HepG2 (cell line): ENCODE measurements at regions not wholly inside any gene's neighbourhood (a gene's known extent, or its start where the extent isn't known, plus 50 kb on each side); places are given as distances from the start of the nearest gene placed in this dataset.
A peak's percentile ranks its signal among the peaks of the same experiment; 100 is the strongest.

Experiments used
- ATAC-seq: fragments of 200-7000 bp; cut with Tn5 transposase; 3 replicates; pipeline ENCODE4 v1.9.1; 2020; ENCODE audit warnings: mild to moderate bottlenecking, moderate library complexity
- BruUV-seq: library from RNA; stranded (reverse); fragments of 400-500 nt; replicated peaks from 2 replicates; lab custom pipeline; 2021; lab: Mats Ljungman, UMichigan
- CTCF ChIA-PET: fragments of 300-600 bp; formaldehyde crosslinking; extraction: SDS; loops from one replicate; lab custom pipeline; 2021; ENCODE audit warnings: low total read pairs, inconsistent platforms, low intra/inter-chr PET ratio; lab: Yijun Ruan, JAX
- POLR2A ChIA-PET: fragments of 350-600 bp; sonication (Branson Sonifier 250); formaldehyde crosslinking; loops from one replicate; lab custom pipeline; 2020; ENCODE audit warnings: antibody characterized with exemption, inconsistent platforms; lab: Yijun Ruan, JAX
- DNase-seq: peaks from one replicate; pipeline ENCODE4 v3.0.0-alpha.2; 2015; ENCODE audit warnings: low spot score
- FAIRE-seq: peaks from 3 replicates; lab custom pipeline; 2011; peaks lifted over from hg19 to GRCh38; lab: Jason Lieb, UNC
- H2AFZ ChIP-seq: one replicate; pipeline ENCODE4 v1.6.1; 2011; ENCODE audit warnings: low read length, inconsistent platforms
- H3K27ac ChIP-seq: fragments of 300-600 bp; 3 replicates; pipeline ENCODE4 v1.8.0; 2011; ENCODE audit warnings: mixed run types, mild to moderate bottlenecking, mixed read lengths, low read length, inconsistent platforms; ENCODE audit not compliant: insufficient read depth; ENCODE audit errors: extremely low read length
- H3K27me3 ChIP-seq, 2 experiments: fragments of 200-600 bp in 1 of 2; 2 replicates in 1 of 2; 3 replicates in 1 of 2; pipeline versions ENCODE4 v1.6.0 to v1.8.0; 2011; ENCODE audit warnings: low read length in 2 of 2, mild to moderate bottlenecking in 2 of 2, moderate library complexity in 2 of 2, inconsistent platforms in 1 of 2; ENCODE audit not compliant: insufficient read depth in 2 of 2, control insufficient read depth in 1 of 2
- H3K36me3 ChIP-seq, 2 experiments: fragments of 200-600 bp in 1 of 2; replicated peaks in 1 of 2; 2 replicates in 1 of 2; 3 replicates in 1 of 2; pipeline versions ENCODE4 v1.5.1 to v1.8.0; 2011; ENCODE audit warnings: low read length in 2 of 2, inconsistent platforms in 1 of 2; ENCODE audit not compliant: insufficient read depth in 2 of 2, control insufficient read depth in 1 of 2
- H3K4me1 ChIP-seq: 2 replicates; pipeline ENCODE4 v1.5.1; 2012; ENCODE audit warnings: low read length, inconsistent platforms; ENCODE audit not compliant: insufficient read depth
- H3K4me2 ChIP-seq: 2 replicates; pipeline ENCODE4 v1.6.0; 2011; ENCODE audit warnings: low read depth, low read length, inconsistent platforms
- H3K4me3 ChIP-seq, 3 experiments: fragments of 200-600 bp in 1 of 3; sonication (generic), shearing (Covaris generic) in 1 of 3; replicated peaks in 1 of 3; 2 replicates each; pipeline ENCODE4 v1.5.1; 2011 to 2016; ENCODE audit warnings: low read length in 3 of 3, inconsistent platforms in 2 of 3, low read depth in 2 of 3, mild to moderate bottlenecking in 2 of 3, control low read depth in 1 of 3, mixed read lengths in 1 of 3; ENCODE audit not compliant: insufficient read depth in 1 of 3
- H3K79me2 ChIP-seq: one replicate; pipeline ENCODE4 v1.6.1; 2011; ENCODE audit warnings: low read length, inconsistent platforms; ENCODE audit not compliant: insufficient read depth
- H3K9ac ChIP-seq: 2 replicates; pipeline ENCODE4 v1.6.0; 2011; ENCODE audit warnings: mild to moderate bottlenecking, low read depth, low read length, inconsistent platforms; ENCODE audit not compliant: insufficient read depth
- H3K9me3 ChIP-seq: 2 replicates; pipeline ENCODE4 v1.5.1; 2012; ENCODE audit warnings: mild to moderate bottlenecking, low read length
- H4K20me1 ChIP-seq: 2 replicates; pipeline ENCODE4 v1.6.0; 2011; ENCODE audit warnings: inconsistent platforms, mild to moderate bottlenecking, low read length, moderate library complexity; ENCODE audit not compliant: insufficient read depth
- CENPBD1 ChIP-seq: sonication (generic); formaldehyde crosslinking; IDR thresholded peaks from 2 replicates; pipeline ENCODE4 v1.8.0; 2022; ENCODE audit warnings: missing genetic modification reagents, low read depth, mild to moderate bottlenecking, borderline replicate concordance
- FOXC1 ChIP-seq: sonication (generic); formaldehyde crosslinking; IDR thresholded peaks from 2 replicates; pipeline ENCODE4 v1.8.0; 2022; ENCODE audit warnings: mild to moderate bottlenecking, missing genetic modification reagents, borderline replicate concordance
- MNT ChIP-seq: fragments of 450-650 bp; IDR thresholded peaks from 2 replicates; pipeline ENCODE4 v1.6.1; 2016
- ZBTB7B ChIP-seq: sonication (generic); formaldehyde crosslinking; IDR thresholded peaks from 2 replicates; pipeline ENCODE4 v1.4.0; 2020; ENCODE audit warnings: missing genetic modification reagents
- ZNF138 ChIP-seq: sonication (generic); formaldehyde crosslinking; IDR thresholded peaks from 2 replicates; pipeline ENCODE4 v1.5.0; 2020; ENCODE audit warnings: mild to moderate bottlenecking, low read depth, missing genetic modification reagents
- ZNF282 ChIP-seq: fragments of 450-650 bp; IDR thresholded peaks from 2 replicates; pipeline ENCODE4 v1.6.1; 2018; ENCODE audit not compliant: partially characterized antibody
- ZNF639 ChIP-seq: conservative IDR thresholded peaks from 2 replicates; pipeline ENCODE4 v1.6.1; 2018; ENCODE audit warnings: missing genetic modification reagents
- ZNF687 ChIP-seq: sonication (generic); formaldehyde crosslinking; IDR thresholded peaks from 2 replicates; pipeline ENCODE4 v1.5.1; 2020; ENCODE audit warnings: mild to moderate bottlenecking, missing genetic modification reagents, moderate library complexity
- WGBS: methylation state at CpG from one replicate; pipeline ENCODE4 v1.1.6; 2017; ENCODE audit warnings: low lambda C conversion rate; 5-methylcytosine and 5-hydroxymethylcytosine counted together
- in situ Hi-C: cut with HindIII; loops from 2 replicates; pipeline ENCODE4 v1.10.0; 2017; ENCODE audit warnings: low pct_unique_long_range_greater_than_20kb; ENCODE audit not compliant: extremely low pct_ligation_motif_present
- intact Hi-C: fragments of 100-400 bp; cut with micrococcal nuclease; formaldehyde crosslinking; loops from one replicate; pipeline ENCODE4 v1.10.0; 2022; ENCODE audit not compliant: unreplicated experiment
- TF ChIP-seq, protein P1 (sequence below): sonication (generic); formaldehyde crosslinking; IDR thresholded peaks from 2 replicates; pipeline ENCODE4 v1.8.1; 2023; ENCODE audit warnings: missing genetic modification reagents, inconsistent platforms, borderline replicate concordance

DNA sequence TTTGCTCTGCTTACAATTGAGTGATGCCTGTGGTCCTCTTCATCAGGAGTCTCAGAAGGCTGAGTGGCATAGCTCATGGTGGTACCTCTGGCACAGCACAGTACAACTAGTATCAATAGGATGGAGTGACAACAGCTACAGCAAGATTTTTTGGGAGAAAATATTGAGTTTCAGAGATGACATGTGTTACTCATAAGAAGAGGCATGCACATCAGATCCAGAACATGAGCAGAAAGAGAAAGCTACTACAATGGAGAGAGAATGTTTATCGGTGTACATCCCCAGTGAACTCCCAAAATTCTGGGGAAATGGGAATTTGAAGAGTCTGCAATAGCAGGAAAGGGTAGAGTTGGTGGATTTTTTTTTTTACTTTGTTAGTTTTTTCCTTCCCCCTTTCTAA, 130.5 kb upstream of the MB21D2 start:
- Histone ChIP-seq H4K20me1 (no peaks in the 10 kb centered on the region), H3K4me2 (no peak overlapping the region), H3K9me3 (no peaks in the 10 kb centered on the region), H3K36me3 (no peaks in the 10 kb centered on the region), H3K27ac (no peak overlapping the region), H3K27me3 (no peaks in the 10 kb centered on the region), H3K9ac (no peak overlapping the region), H2AFZ (no peak overlapping the region), H3K79me2 (no peaks in the 10 kb centered on the region), H3K4me1 (no peaks in the 10 kb centered on the region), H3K4me3 (no peak overlapping the region)
- POLR2A ChIA-PET = no interaction called here
- no peak for ATAC-seq
- in situ Hi-C loops = loop anchor here (10.0 to 25.0 kb wide), 3 partner anchors 483 to 586 kb away; partner anchors contain the start of gene ATP13A4
- peak; percentile 51 for TF ChIP-seq MNT
- no peak for TF ChIP-seq ZNF282
- TF ChIP-seq FOXC1 (CRISPR knock-in tag) = no peak
- 0% methylated on average over 1 of the region's 1 CpG for WGBS
- DNase-seq = no peak
- BruUV-seq = no TSS peak
- FAIRE-seq = no peak
- intact Hi-C loops = loop anchor here (10.0 kb wide), 2 partner anchors 483 to 583 kb away; no protein-coding TSS in a partner anchor
- CTCF ChIA-PET = no interaction called here

GRCh38 chr3:193049935-193050334, 132.3 kb upstream of the MB21D2 start:
- DNase-seq (no peak), FAIRE-seq (no peak), ATAC-seq (no peak)
- no peaks in the 10 kb centered on the region for H3K4me1 ChIP-seq
- no TSS peak for BruUV-seq
- no peak overlapping the region for H2AFZ ChIP-seq
- H3K9me3 ChIP-seq = no peaks in the 10 kb centered on the region
- H3K4me2 ChIP-seq = no peak overlapping the region
- POLR2A ChIA-PET = no interaction called here
- H4K20me1 ChIP-seq = no peaks in the 10 kb centered on the region
- no peaks in the 10 kb centered on the region for H3K36me3 ChIP-seq
- in situ Hi-C loops (loop anchor here (10.0 to 25.0 kb wide), 3 partner anchors 485 to 588 kb away; partner anchors contain the start of gene ATP13A4), intact Hi-C loops (loop anchor here (10.0 kb wide), 2 partner anchors 485 to 585 kb away; no protein-coding TSS in a partner anchor)
- CTCF ChIA-PET = no interaction called here
- no peaks in the 10 kb centered on the region for H3K27me3 ChIP-seq
- H3K4me3 ChIP-seq = no peak overlapping the region
- no peak overlapping the region for H3K27ac ChIP-seq
- H3K79me2 ChIP-seq = no peaks in the 10 kb centered on the region
- no peak overlapping the region for H3K9ac ChIP-seq
- WGBS = 18% methylated on average over 4 of the region's 4 CpGs
- TF ChIP-seq ZNF639 (CRISPR knock-in tag) = no peak
- TF ChIP-seq ZNF687 (CRISPR knock-in tag) = no peak
- TF ChIP-seq ZBTB7B = no peak
- TF ChIP-seq, protein P1, sequence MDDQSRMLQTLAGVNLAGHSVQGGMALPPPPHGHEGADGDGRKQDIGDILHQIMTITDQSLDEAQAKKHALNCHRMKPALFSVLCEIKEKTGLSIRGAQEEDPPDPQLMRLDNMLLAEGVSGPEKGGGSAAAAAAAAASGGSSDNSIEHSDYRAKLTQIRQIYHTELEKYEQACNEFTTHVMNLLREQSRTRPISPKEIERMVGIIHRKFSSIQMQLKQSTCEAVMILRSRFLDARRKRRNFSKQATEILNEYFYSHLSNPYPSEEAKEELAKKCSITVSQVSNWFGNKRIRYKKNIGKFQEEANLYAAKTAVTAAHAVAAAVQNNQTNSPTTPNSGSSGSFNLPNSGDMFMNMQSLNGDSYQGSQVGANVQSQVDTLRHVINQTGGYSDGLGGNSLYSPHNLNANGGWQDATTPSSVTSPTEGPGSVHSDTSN (CRISPR knock-in tag) = no peak
- no peak for TF ChIP-seq CENPBD1 (CRISPR knock-in tag)
- TF ChIP-seq ZNF138 (CRISPR knock-in tag) = no peak
